GM19239 (cell line): ENCODE measurements at regions not wholly inside any gene's neighbourhood (a gene's known extent, or its start where the extent isn't known, plus 50 kb on each side); places are given as distances from the start of the nearest gene placed in this dataset.

Experiments
- DNase-seq: peaks from one replicate; pipeline ENCODE4 v3.0.0; 2011; ENCODE audit warnings: low spot score; ENCODE audit not compliant: insufficient read length
- FAIRE-seq: peaks from 2 replicates; lab custom pipeline; 2011; peaks lifted over from hg19 to GRCh38; lab: Jason Lieb, UNC

DNA sequence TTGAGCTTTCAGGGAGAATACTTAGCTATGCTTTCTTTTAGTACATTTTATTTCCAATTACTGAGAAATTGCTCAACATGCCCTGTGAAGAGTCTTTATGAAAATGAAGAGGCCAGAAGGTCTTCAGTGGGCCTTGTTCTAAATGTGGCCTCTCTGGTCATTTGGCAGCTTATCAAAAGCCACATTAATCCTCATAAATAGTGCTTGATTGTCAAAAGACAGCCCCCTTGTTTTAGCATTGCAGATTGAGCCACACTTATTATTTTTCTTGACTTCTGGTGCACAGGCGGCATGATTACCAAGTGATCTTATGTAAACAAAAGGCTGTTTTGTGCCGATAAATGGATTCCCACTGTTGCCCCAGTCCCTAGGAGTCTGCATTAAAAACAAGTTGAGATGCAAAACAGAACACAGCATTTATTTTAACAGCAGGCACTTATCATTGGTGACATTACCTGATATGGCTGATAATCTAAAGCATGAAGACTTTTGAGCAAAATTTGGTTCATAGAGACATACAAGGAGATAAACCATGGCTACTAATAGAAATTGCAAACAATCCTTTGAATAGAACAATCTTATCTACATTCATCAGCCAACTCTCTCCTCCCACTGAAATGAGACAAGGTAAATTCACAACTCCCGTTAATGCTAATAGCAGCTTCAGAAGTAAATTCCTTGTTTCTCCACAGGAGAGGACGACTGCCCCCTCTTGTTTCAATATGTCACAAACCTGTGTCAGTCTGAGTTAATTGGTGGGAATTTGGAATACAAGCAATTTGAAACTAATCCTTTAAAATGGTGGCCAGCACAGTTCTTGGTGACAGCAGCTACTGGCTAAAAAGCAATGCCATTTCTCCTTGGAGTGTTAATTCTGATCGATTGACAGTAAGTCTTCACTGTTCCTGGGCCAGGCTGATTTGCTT lies 194.3 kb downstream of the NSUN3 start:
- no peak for DNase-seq
- FAIRE-seq: no peak

- no peak for DNase-seq
- no peak for FAIRE-seq
These were observed 196.0 kb downstream of the NSUN3 start for GRCh38 chr3:94258851-94259250.

DNA sequence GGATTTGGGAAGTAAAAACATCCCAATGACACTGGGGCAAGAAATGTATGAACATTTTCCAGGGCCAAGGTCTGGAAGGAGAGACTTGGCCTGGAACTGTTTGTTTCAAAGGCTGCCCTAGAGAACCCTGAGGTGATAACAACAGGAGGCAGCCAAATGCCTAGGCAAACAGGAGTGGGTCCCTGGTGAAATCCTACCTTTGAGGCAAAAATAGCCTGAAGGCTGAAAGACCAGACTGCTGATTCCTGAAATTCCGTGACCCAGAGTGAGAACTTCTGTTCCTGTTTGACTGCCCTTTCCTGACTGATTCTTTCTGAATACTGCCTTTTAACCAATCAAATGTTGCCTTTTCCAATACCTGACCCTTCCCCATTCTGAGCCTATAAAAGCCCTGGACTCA lies 196.4 kb downstream of the NSUN3 start:
- DNase-seq (no peak), FAIRE-seq (no peak)

- DNase-seq: no peak
- no peak for FAIRE-seq
These were observed 206.9 kb downstream of the NSUN3 start for GRCh38 chr3:94269763-94270162.

DNA sequence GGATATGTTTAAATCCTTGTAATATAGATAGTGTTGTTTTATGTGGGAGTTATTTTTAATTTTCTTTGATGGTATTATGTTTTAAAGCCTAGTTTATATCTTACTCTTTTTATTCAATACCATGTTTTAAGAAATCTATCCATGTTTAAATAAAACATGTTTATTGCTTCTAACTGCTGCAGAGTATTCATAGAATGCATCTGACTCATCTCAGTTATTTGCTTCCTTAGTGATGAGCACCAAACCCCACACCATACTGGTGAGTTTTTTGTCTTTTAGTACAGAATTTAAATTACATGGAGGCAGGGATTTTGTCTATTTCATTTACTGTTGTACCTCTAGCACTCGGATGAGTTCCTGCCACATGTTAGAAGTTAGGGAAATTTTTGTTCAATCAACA lies 209.2 kb downstream of the NSUN3 start:
- DNase-seq (no peak), FAIRE-seq (no peak)

- FAIRE-seq (no peak), DNase-seq (no peak)
These were observed 218.1 kb downstream of the NSUN3 start for GRCh38 chr3:94280958-94281357.

- DNase-seq: no peak
These were observed 223.0 kb downstream of the NSUN3 start for GRCh38 chr3:94285872-94286271.

GRCh38 chr3:94291686-94292085 lies 228.8 kb downstream of the NSUN3 start:
- no peak for DNase-seq
- FAIRE-seq: no peak

More at GRCh38 chr3:94285872-94286271, 223.0 kb downstream of the NSUN3 start:
- FAIRE-seq: no peak

GRCh38 chr3:94292151-94292550 lies 229.3 kb downstream of the NSUN3 start:
- FAIRE-seq (no peak), DNase-seq (no peak)

DNA sequence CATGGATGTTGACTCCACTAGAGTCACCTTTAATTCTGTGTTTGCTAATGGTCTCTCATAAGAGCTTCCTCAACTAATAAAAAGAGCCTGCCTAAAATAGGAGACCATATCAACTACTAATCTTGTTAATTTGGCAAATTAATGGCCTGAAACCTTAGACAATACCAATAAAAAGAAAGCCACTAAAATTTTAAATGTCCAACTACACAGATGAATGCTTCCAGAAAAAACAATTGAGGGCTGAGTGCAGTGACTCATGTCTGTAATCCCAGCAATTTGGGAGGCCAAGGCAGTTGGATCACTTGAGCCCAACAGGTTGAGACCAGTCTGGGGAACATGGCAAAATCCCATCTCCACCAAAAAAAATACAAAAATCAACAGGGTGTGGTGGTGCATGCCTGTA lies 230.9 kb downstream of the NSUN3 start:
- DNase-seq: no peak
- no peak for FAIRE-seq

DNA sequence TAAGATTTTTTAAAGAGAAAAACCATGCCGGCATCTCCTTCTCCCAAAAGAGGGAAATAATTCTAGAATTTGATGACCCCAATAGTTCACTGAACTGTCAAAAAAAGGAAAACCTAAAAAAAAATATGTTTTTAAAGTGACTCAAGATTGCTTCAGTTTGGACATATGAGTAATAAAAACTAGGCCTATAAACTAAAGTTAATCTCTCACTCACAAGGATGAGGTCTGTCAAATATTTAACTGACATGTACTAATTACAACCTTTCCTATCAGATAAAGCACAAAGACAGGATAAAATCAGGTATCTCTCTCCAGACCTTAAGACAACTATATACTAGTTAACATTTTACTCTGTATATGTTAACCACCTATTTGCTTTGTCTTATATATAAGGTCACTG lies 231.9 kb downstream of the NSUN3 start:
- DNase-seq: no peak

GRCh38 chr3:94299716-94300115 lies 236.9 kb downstream of the NSUN3 start:
- FAIRE-seq (no peak), DNase-seq (no peak)

More for the DNA sequence above, 231.9 kb downstream of the NSUN3 start:
- no peak for FAIRE-seq

- no peak for DNase-seq
- no peak for FAIRE-seq
These were observed 238.5 kb downstream of the NSUN3 start for GRCh38 chr3:94301366-94301765.

DNA sequence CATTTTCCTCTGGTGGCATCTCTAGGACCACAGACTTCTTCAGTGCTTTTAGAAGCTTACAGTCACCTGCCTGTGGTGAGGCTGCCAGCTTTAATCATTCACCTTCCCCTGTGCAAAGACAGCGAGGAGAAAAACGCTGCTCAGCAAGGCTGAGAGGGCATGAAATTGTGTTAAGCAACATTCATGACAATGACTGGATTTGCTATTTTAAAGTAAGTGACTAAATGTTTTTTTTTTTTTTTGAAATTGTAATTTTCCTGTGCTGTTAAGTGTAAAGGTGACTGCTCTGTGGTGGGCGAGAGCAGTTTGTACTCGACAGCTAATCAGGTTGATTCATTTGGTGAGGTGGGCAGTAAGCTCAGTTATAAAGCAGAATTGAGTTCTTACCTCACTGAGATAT lies 240.4 kb downstream of the NSUN3 start:
- FAIRE-seq: no peak

GRCh38 chr3:94303897-94304296 lies 241.0 kb downstream of the NSUN3 start:
- DNase-seq (no peak), FAIRE-seq (no peak)

More for the DNA sequence above, 240.4 kb downstream of the NSUN3 start:
- no peak for DNase-seq

DNA sequence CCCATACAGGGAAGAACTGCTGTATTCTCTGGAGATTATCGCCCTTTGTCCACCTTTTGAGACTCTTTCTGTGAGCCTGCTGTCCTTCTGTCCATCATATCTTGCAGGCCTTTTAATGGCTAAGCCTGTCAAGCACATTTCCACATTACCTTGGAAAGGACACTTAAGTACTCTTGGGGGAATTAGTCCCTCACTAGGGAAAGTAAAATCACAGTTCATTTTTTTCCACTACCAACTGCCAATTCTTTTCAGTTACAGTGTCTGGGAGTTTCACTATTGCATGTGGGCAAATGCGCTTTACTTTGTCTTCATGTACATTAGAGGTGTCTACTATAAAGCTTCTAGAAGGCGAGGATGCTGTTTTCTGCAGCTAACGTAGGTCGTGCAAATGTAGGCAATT lies 242.1 kb downstream of the NSUN3 start:
- no peak for FAIRE-seq
- DNase-seq: no peak

- no peak for FAIRE-seq
- no peak for DNase-seq
These were observed 243.2 kb downstream of the NSUN3 start for GRCh38 chr3:94305835-94306611.

GRCh38 chr3:94307588-94307987 lies 244.7 kb downstream of the NSUN3 start:
- DNase-seq: no peak

DNA sequence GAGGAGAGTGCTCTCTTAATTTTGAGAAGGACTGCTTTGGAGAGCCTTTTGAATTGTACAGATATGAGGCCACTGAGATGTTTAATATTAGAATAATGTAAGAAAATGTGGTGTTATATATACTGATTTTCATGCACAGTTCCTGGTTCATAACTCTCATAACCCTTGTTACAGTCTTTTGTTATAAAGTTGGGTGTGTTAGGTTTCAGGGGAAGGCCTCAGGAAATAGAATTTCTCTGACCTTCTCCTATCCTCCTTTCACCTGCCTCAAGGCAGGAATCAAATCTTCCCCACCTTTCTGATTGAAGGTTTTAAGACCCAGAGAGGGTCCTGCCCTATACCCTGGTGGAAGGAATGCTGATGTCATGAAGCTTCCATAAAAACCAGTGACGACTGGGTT lies 245.9 kb downstream of the NSUN3 start:
- no peak for FAIRE-seq
- DNase-seq: no peak

More at GRCh38 chr3:94307588-94307987, 244.7 kb downstream of the NSUN3 start:
- no peak for FAIRE-seq

DNA sequence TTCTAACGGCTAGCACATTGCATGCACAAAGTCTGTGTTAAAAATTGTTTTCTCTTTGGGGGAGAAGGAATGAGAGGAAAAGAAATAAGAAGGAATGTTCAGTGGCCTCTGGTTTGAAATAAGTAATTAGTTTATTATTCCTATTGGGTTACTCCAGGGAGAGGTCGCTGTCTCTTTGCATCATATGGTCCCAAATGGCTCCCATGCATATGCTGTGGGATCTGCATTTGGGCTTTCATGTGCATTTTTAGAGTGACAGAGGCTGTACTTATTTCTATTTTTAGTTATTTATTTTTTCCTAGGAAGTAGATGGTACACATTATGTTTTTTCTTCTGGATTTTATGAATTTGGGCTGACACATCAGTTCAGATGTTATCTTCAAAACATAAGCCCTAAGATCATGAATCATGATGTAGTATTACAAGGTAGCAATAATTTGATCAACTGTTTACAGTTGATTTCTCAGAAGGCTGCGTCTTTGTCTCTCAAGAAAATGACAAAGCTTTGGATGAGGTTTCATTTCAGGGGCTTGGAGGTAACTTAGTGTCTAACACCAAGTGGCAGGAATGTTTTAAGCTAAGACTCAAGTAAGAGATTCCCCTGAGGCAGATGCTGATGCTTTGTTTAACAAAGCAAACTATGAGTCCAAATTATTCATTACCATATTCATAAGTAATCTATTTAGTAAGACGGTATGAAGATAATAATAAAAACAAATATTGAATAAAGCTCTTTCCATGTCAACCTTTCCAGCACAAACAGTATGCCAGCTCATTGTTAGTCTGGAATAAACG lies 247.7 kb downstream of the NSUN3 start:
- DNase-seq: no peak
- no peak for FAIRE-seq
